Transverse colon (tissue), 4 donors: ENCODE measurements at regions not wholly inside any gene's neighbourhood (a gene's known extent, or its start where the extent isn't known, plus 50 kb on each side); places are given as distances from the start of the nearest gene placed in this dataset.

Source experiments
- DNase-seq: peaks from one replicate; pipeline ENCODE4 v3.0.0-alpha.2; 2019
- H3K27ac ChIP-seq, 4 donors: fragments of 200-600 bp; sonication (generic); 2 replicates each; pipeline ENCODE4 v1.5.1; 2016 to 2018; ENCODE audit warnings: inconsistent platforms in 4 of 4
- H3K27me3 ChIP-seq: fragments of 200-600 bp; sonication (generic); 2 replicates; pipeline ENCODE4 v1.5.1; 2017; ENCODE audit warnings: inconsistent platforms
- H3K36me3 ChIP-seq, 4 donors: fragments of 200-600 bp; sonication (generic); 2 replicates each; pipeline ENCODE4 v1.5.1; 2017 to 2019; ENCODE audit warnings: inconsistent platforms in 4 of 4
- H3K4me1 ChIP-seq, 4 donors: fragments of 200-600 bp; sonication (generic); 2 replicates each; pipeline ENCODE4 v1.5.1; 2017 to 2020; ENCODE audit warnings: inconsistent platforms in 4 of 4
- H3K4me3 ChIP-seq, 4 donors: fragments of 200-600 bp; sonication (generic); 1 replicate in 1 of 4; 2 replicates in 3 of 4; pipeline versions ENCODE4 v1.5.1 to v1.6.1; 2017 to 2019; ENCODE audit warnings: inconsistent platforms in 4 of 4
- H3K9me3 ChIP-seq, 2 donors: fragments of 200-600 bp; sonication (generic); 2 replicates each; pipeline ENCODE4 v1.5.1; 2017 to 2019; ENCODE audit warnings: inconsistent platforms in 2 of 2
- CTCF ChIP-seq, 5 experiments: fragments of 200-600 bp in 3 of 5; fragments of 450-650 bp in 2 of 5; sonication (generic) in 3 of 5; IDR thresholded peaks; 1 replicate in 2 of 5; 2 replicates in 3 of 5; pipeline ENCODE4 v1.5.1; 2016 to 2017; ENCODE audit warnings: antibody characterized with exemption in 5 of 5, inconsistent platforms in 3 of 5, mild to moderate bottlenecking in 2 of 5, moderate library complexity in 1 of 5
- EP300 ChIP-seq: sonication (generic); formaldehyde crosslinking; IDR thresholded peaks from one replicate; pipeline ENCODE4 v1.6.1; 2017; ENCODE audit warnings: antibody characterized with exemption, low read depth
- POLR2A ChIP-seq: fragments of 450-650 bp; IDR thresholded peaks from one replicate; pipeline ENCODE4 v1.6.1; 2016; ENCODE audit warnings: antibody characterized with exemption, mild to moderate bottlenecking, moderate library complexity
- POLR2AphosphoS5 ChIP-seq, 3 donors: sonication (generic); formaldehyde crosslinking; IDR thresholded peaks; one replicate each; pipeline ENCODE4 v1.6.1; 2016; ENCODE audit warnings: antibody characterized with exemption in 3 of 3
- WGBS, 2 donors: methylation state at CpG; one replicate each; pipeline ENCODE4 v1.1.5; 2018; ENCODE audit warnings: low coverage in 1 of 2; 5-methylcytosine and 5-hydroxymethylcytosine counted together
- in situ Hi-C, 4 donors: fragments of 200-750 bp; cut with MboI; loops; one replicate each; pipeline versions ENCODE4 v1.15.0 to v1.15.1; 2017; ENCODE audit warnings: low sequenced_read_pairs in 3 of 4, low pct_ligation_motif_present in 1 of 4, low pct_unique_long_range_greater_than_20kb in 1 of 4
- intact Hi-C: fragments of 100-400 bp; cut with DNase I; formaldehyde crosslinking; loops from one replicate; pipeline ENCODE4 v1.15.1; 2023; ENCODE audit warnings: low total_unique reads

DNA sequence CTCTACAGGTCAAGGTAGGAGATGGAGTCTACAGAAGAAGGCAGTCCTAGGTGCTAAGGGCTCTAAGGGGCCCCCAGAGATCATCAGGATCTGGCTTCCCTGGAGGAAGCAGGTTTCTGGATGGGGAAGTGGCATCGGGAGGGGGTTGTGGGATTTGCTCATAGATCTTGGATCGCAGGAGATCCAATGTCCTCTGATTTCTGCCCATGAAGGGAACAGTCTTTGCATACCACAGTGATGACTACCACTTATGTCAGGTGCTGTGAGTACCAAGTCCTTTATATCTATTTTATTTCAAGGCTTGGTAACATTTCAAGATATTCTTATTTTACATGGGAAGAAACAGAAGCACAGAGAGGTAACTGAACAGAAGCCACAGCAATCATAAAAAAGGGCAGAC, 164.0 kb downstream of the RGS9 start:
- intact Hi-C loops (no loop called here), in situ Hi-C loops (no loop called here)
- Histone ChIP-seq H3K36me3 (no peaks in the 10 kb centered on the region), H3K4me3 (no peak overlapping the region), H3K27ac (no peak overlapping the region), H3K27me3 (no peaks in the 10 kb centered on the region), H3K4me1 (no peaks in the 10 kb centered on the region), H3K9me3 (no peaks in the 10 kb centered on the region)
- 100% methylated on average over 2 of the region's 2 CpGs; no CpG with 5 or more reads in 1 of the 2 donors for WGBS, 2 donors
- no peak for TF ChIP-seq CTCF (IDR thresholded peaks at IDR 0.05)
- no peak for TF ChIP-seq EP300
- TF ChIP-seq POLR2A: no peak
- no peak for TF ChIP-seq POLR2AphosphoS5 (IDR thresholded peaks at IDR 0.05)
- no peak for DNase-seq

- no peak for DNase-seq
- H3K27me3 ChIP-seq: no peaks in the 10 kb centered on the region
- H3K36me3 ChIP-seq: no peaks in the 10 kb centered on the region
- in situ Hi-C loops (loop anchor here (10.0 to 25.0 kb wide), 5 partner anchors 257 to 867 kb away; partner anchors contain the start of gene AXIN2 (in 1 of the 4)), intact Hi-C loops (no loop called here)
- TF ChIP-seq CTCF (IDR thresholded peaks at IDR 0.05) (no peak), POLR2AphosphoS5 (IDR thresholded peaks at IDR 0.05) (no peak), EP300 (no peak), POLR2A (no peak)
- H3K9me3 ChIP-seq: no peaks in the 10 kb centered on the region
- no peak overlapping the region for H3K27ac ChIP-seq
- H3K4me1 ChIP-seq: peaks cover 4 to 15% (median 10%) of the 10 kb centered on the region in 4 donors
- 35 to 71% methylated on average over 5 of the region's 5 CpGs for WGBS, 2 donors
- no peak overlapping the region for H3K4me3 ChIP-seq
These were observed 160.7 kb downstream of the RGS9 start for GRCh38 chr17:65297916-65298315.

- no peak for TF ChIP-seq EP300
- intact Hi-C loops: no loop called here
- Histone ChIP-seq H3K27ac (no peak overlapping the region), H3K27me3 (no peaks in the 10 kb centered on the region), H3K9me3 (no peaks in the 10 kb centered on the region), H3K4me3 (no peak overlapping the region), H3K36me3 (no peaks in the 10 kb centered on the region), H3K4me1 (peaks cover 4 to 15% (median 10%) of the 10 kb centered on the region in 4 donors)
- in situ Hi-C loops: loop anchor here (10.0 to 25.0 kb wide), 5 partner anchors 257 to 867 kb away; partner anchors contain the start of gene AXIN2 (in 1 of the 4)
- 67 to 86% methylated on average over 1 to 2 of the region's 2 CpGs for WGBS, 2 donors
- no peak for DNase-seq
These were observed 160.2 kb downstream of the RGS9 start for GRCh38 chr17:65297384-65297783.

DNA sequence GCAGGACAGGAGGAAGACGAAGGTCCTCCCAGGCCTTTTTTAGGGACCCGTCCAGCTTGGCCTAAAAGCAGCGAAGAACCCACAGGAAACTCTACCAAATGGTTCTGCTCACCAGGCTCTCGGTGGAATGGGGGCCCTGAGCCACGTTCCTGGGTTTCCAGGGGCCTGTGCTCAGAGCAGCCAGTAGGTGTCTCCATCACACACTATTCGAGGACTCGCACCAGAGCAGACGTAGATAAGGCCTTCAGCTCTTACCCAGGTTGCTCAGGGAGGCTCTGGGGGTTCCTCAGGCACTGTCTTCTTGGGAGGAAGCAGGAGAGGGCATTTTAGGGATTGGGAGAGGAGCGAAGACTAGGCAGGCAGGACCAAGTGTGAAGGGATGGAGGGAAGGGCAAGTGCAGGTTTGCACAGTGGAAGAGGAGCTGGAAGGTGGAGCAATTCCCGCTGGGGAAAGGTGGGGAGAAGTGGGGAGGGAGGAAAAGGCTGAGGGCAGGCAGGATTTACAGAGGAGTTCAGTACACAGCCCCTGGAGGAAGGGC, 157.1 kb downstream of the RGS9 start:
- H3K36me3 ChIP-seq: no peaks in the 10 kb centered on the region
- in situ Hi-C loops (loop anchor here (10.0 to 25.0 kb wide), 5 partner anchors 261 to 871 kb away; partner anchors contain the start of gene AXIN2 (in 1 of the 4)), intact Hi-C loops (loop anchor here (5.0 kb wide), 1 partner anchor 873 kb away; no protein-coding TSS in a partner anchor)
- H3K4me3 ChIP-seq: no peak overlapping the region
- peak overlapping the region; percentile 52 to 81 (median 66) for H3K27ac ChIP-seq
- WGBS, 2 donors: 0 to 11% methylated on average over 2 to 10 of the region's 10 CpGs
- no peaks in the 10 kb centered on the region for H3K9me3 ChIP-seq
- peaks cover 4 to 39% (median 20%) of the 10 kb centered on the region in 4 donors for H3K4me1 ChIP-seq
- DNase-seq: peak; percentile 75
- H3K27me3 ChIP-seq: no peaks in the 10 kb centered on the region
- TF ChIP-seq CTCF (IDR thresholded peaks at IDR 0.05) (peak; percentile 64 to 88 (median 74)), POLR2A (no peak)
